Psoas muscle (tissue), 7 donors: ENCODE measurements at regions not wholly inside any gene's neighbourhood (a gene's known extent, or its start where the extent isn't known, plus 50 kb on each side); places are given as distances from the start of the nearest gene placed in this dataset.

Source experiments
- ATAC-seq, 4 donors: fragments of 200-7000 bp; cut with Tn5 transposase; one replicate each; pipeline ENCODE4 v1.9.1; 2020; ENCODE audit warnings: moderate library complexity in 3 of 4, mild to moderate bottlenecking in 2 of 4
- DNase-seq, 2 donors: peaks; one replicate each; pipeline ENCODE4 v3.0.0-alpha.2; 2020
- H3K27ac ChIP-seq: fragments of 200-600 bp; one replicate; pipeline ENCODE4 v1.8.0; 2022
- H3K27me3 ChIP-seq, 3 donors: fragments of 200-600 bp in 1 of 3; one replicate each; pipeline versions ENCODE4 v1.6.1 to v1.8.0; 2013 to 2022; ENCODE audit warnings: low read length in 2 of 3, mild to moderate bottlenecking in 2 of 3, moderate library complexity in 1 of 3; ENCODE audit not compliant: insufficient read depth in 3 of 3
- H3K36me3 ChIP-seq, 2 donors: fragments of 200-600 bp in 1 of 2; one replicate each; pipeline versions ENCODE4 v1.6.1 to v1.8.0; 2013 to 2022; ENCODE audit warnings: low read depth in 1 of 2, mild to moderate bottlenecking in 1 of 2, moderate library complexity in 1 of 2; ENCODE audit not compliant: insufficient read depth in 1 of 2
- H3K4me1 ChIP-seq: fragments of 200-600 bp; one replicate; pipeline ENCODE4 v1.8.0; 2022
- H3K4me3 ChIP-seq: fragments of 200-600 bp; one replicate; pipeline ENCODE4 v1.8.0; 2022; ENCODE audit warnings: mild to moderate bottlenecking
- H3K9me3 ChIP-seq: fragments of 200-600 bp; one replicate; pipeline ENCODE4 v1.8.0; 2022
- CTCF ChIP-seq: fragments of 200-600 bp; IDR thresholded peaks from one replicate; pipeline ENCODE4 v1.8.0; 2022; ENCODE audit warnings: antibody characterized with exemption
- WGBS, 3 donors: extraction: QIAGEN DNeasy Blood & Tissue Kit; methylation state at CpG; one replicate each; pipeline versions ENCODE4 v1.1.6 to v1.1.7; 2013; 5-methylcytosine and 5-hydroxymethylcytosine counted together
- intact Hi-C, 2 donors: fragments of 100-400 bp; cut with DNase I; formaldehyde crosslinking; loops; one replicate each; pipeline versions ENCODE4 v1.11.0 to v1.14.2; 2022
- donor health status: healthy with polysubstance abuse.
- donor health status: DM: no; HTN: no; CAD: no; lungs with moderate emphysema.
- donor health status: Bipolar disorder and iron deficiency.
- donor health status: healthy.
- donor health status: DM: yes; HTN: yes; CAD: no.
- donor health status: DM: no; HTN: no; CAD: no.
- donor health status: DM: yes; HTN: yes; CAD: no.

- ATAC-seq (no peak), DNase-seq (no peak)
- no peak for TF ChIP-seq CTCF
- H3K9me3 ChIP-seq, result no peaks in the 10 kb centered on the region
- no peak overlapping the region for H3K4me3 ChIP-seq
- 20 to 35% (median 28%) methylated on average over 13 of the region's 13 CpGs for WGBS, 3 donors
- H3K27me3 ChIP-seq, result peaks cover 0 to 10% (median 2%) of the 10 kb centered on the region in 3 donors
- no peak overlapping the region for H3K27ac ChIP-seq
- no peaks in the 10 kb centered on the region for H3K4me1 ChIP-seq
- intact Hi-C loops, result no loop called here
- H3K36me3 ChIP-seq, result no peaks in the 10 kb centered on the region
These were observed 202.0 kb downstream of the HRH4 start for GRCh38 chr18:24662412-24662821.

- no peaks in the 10 kb centered on the region for H3K4me1 ChIP-seq
- H3K4me3 ChIP-seq, result no peak overlapping the region
- WGBS, 3 donors, result 67 to 76% (median 72%) methylated on average over 5 of the region's 5 CpGs
- intact Hi-C loops, result no loop called here
- no peak for TF ChIP-seq CTCF
- ATAC-seq (no peak), DNase-seq (no peak)
- H3K9me3 ChIP-seq, result no peaks in the 10 kb centered on the region
- H3K36me3 ChIP-seq, result no peaks in the 10 kb centered on the region
- peaks cover 0 to 5% (median 2%) of the 10 kb centered on the region in 3 donors for H3K27me3 ChIP-seq
- H3K27ac ChIP-seq, result no peak overlapping the region
These were observed 202.6 kb downstream of the HRH4 start for GRCh38 chr18:24663026-24663425.

GRCh38 chr18:24669015-24669414 is 208.6 kb downstream of the HRH4 start:
- Histone ChIP-seq H3K4me1 (no peaks in the 10 kb centered on the region), H3K36me3 (no peaks in the 10 kb centered on the region), H3K27ac (no peak overlapping the region), H3K9me3 (no peaks in the 10 kb centered on the region), H3K4me3 (no peak overlapping the region), H3K27me3 (no peaks in the 10 kb centered on the region)
- no peak for TF ChIP-seq CTCF
- intact Hi-C loops, result no loop called here
- DNase-seq (no peak), ATAC-seq (no peak)
- WGBS, 3 donors, result 33 to 53% (median 43%) methylated on average over 2 of the region's 2 CpGs

- no peaks in the 10 kb centered on the region for H3K9me3 ChIP-seq
- no peaks in the 10 kb centered on the region for H3K27me3 ChIP-seq
- no peak overlapping the region for H3K27ac ChIP-seq
- intact Hi-C loops, result no loop called here
- ATAC-seq (no peak), DNase-seq (no peak)
- no peak for TF ChIP-seq CTCF
- H3K36me3 ChIP-seq, result no peaks in the 10 kb centered on the region
- no peak overlapping the region for H3K4me3 ChIP-seq
- no peaks in the 10 kb centered on the region for H3K4me1 ChIP-seq
- 57 to 67% (median 59%) methylated on average over 3 of the region's 3 CpGs for WGBS, 3 donors
These were observed 209.1 kb downstream of the HRH4 start for GRCh38 chr18:24669502-24669901.

GRCh38 chr18:24672165-24672941 is 211.9 kb downstream of the HRH4 start:
- TF ChIP-seq CTCF, result no peak
- Histone ChIP-seq H3K4me3 (no peak overlapping the region), H3K27me3 (no peaks in the 10 kb centered on the region), H3K36me3 (no peaks in the 10 kb centered on the region), H3K9me3 (no peaks in the 10 kb centered on the region), H3K27ac (no peak overlapping the region), H3K4me1 (no peaks in the 10 kb centered on the region)
- 49 to 68% (median 58%) methylated on average over 9 of the region's 9 CpGs for WGBS, 3 donors
- DNase-seq (no peak), ATAC-seq (no peak)
- intact Hi-C loops, result no loop called here
